ENCODE measurements at regions not wholly inside any gene's neighbourhood (a gene's known extent, or its start where the extent isn't known, plus 50 kb on each side); places are given as distances from the start of the nearest gene placed in this dataset.

DNA sequence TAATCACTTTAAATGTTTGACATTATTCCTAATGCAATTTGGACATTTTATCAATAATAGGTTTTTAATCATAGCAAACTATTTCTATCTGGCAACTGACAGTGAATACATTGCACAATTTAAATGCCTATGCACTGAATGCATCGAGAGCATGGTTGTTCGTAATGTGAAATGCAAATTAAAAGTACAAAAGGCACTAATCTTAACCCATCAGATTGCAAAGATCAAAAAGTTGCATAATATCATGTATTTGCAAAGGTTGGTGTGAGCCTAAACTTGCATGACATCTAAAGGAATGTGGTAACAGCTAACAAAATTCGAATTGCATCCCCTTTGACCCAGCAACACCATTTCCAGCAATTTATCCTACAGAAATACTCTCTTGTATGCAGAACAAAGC, 469.9 kb upstream of the IRAK1BP1 start:
- Histone ChIP-seq H3K9me3 (ENCODE audit: insufficient read depth, low read length) (no peaks in the 10 kb centered on the region), H3K9me2 (replicated peaks; ENCODE audit: insufficient read depth, low read length) (no peaks in the 10 kb centered on the region), H3K27ac (ENCODE audit: low read depth, low read length) (no peak overlapping the region), H3K36me3 (ENCODE audit: low read length) (no peaks in the 10 kb centered on the region), H3F3A (ENCODE audit: insufficient read depth) (no peaks in the 10 kb centered on the region), H3K4me2 (ENCODE audit: low read depth, low read length, poor library complexity, severe bottlenecking) (no peak overlapping the region), H4K20me1 (ENCODE audit: low read depth, low read length) (no peaks in the 10 kb centered on the region; the same call in 1 of the 2 replicates), H3K27me3 (ENCODE audit: low read length) (no peaks in the 10 kb centered on the region), H3K9ac (ENCODE audit: low read length) (no peak overlapping the region), H2AFZ (ENCODE audit: low read depth, low read length, severe bottlenecking) (no peak overlapping the region), H3K4me3 (ENCODE audit: insufficient read depth, low read length, poor library complexity, severe bottlenecking) (no peak overlapping the region), H3K79me2 (ENCODE audit: insufficient read depth, low read length) (no peaks in the 10 kb centered on the region)
- TF ChIP-seq EZH2phosphoT487 (conservative IDR thresholded peaks at IDR 0.05; ENCODE audit: low read length): no peak
- TF ChIP-seq, protein P1, sequence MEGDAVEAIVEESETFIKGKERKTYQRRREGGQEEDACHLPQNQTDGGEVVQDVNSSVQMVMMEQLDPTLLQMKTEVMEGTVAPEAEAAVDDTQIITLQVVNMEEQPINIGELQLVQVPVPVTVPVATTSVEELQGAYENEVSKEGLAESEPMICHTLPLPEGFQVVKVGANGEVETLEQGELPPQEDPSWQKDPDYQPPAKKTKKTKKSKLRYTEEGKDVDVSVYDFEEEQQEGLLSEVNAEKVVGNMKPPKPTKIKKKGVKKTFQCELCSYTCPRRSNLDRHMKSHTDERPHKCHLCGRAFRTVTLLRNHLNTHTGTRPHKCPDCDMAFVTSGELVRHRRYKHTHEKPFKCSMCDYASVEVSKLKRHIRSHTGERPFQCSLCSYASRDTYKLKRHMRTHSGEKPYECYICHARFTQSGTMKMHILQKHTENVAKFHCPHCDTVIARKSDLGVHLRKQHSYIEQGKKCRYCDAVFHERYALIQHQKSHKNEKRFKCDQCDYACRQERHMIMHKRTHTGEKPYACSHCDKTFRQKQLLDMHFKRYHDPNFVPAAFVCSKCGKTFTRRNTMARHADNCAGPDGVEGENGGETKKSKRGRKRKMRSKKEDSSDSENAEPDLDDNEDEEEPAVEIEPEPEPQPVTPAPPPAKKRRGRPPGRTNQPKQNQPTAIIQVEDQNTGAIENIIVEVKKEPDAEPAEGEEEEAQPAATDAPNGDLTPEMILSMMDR (IDR thresholded peaks at IDR 0.05; ENCODE audit: insufficient read depth, low read length, poor library complexity, severe bottlenecking): no peak

DNA sequence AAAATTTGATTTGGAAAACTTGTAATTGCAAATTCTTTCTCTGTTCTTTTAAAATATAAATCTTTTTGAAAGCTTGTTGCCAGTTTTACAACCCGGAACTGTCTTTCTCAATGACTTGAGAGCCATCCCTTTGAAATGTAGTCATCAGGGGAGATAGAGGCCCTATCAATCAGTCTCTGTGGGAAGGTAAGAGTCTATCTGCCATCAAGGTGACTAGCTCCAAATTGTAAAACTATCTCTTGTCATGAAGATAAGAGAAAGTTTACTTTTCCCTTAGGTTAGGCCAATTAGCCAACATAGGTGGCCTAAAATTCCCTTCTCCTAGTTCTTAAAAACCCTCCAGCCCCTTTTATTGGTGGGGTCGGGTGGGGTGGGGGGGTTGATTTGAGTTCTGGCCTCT, 469.1 kb upstream of the IRAK1BP1 start:
- Histone ChIP-seq H3F3A (ENCODE audit: insufficient read depth) (no peaks in the 10 kb centered on the region), H3K27ac (ENCODE audit: low read depth, low read length) (no peak overlapping the region), H3K9me2 (replicated peaks; ENCODE audit: insufficient read depth, low read length) (no peaks in the 10 kb centered on the region), H3K9me3 (ENCODE audit: insufficient read depth, low read length) (no peaks in the 10 kb centered on the region), H3K4me3 (ENCODE audit: insufficient read depth, low read length, poor library complexity, severe bottlenecking) (no peak overlapping the region), H3K4me2 (ENCODE audit: low read depth, low read length, poor library complexity, severe bottlenecking) (no peak overlapping the region), H4K20me1 (ENCODE audit: low read depth, low read length) (no peaks in the 10 kb centered on the region; the same call in 1 of the 2 replicates), H3K9ac (ENCODE audit: low read length) (no peak overlapping the region), H3K27me3 (ENCODE audit: low read length) (no peaks in the 10 kb centered on the region), H2AFZ (ENCODE audit: low read depth, low read length, severe bottlenecking) (no peak overlapping the region), H3K79me2 (ENCODE audit: insufficient read depth, low read length) (no peaks in the 10 kb centered on the region), H3K36me3 (ENCODE audit: low read length) (no peaks in the 10 kb centered on the region)
- no peak for TF ChIP-seq EZH2phosphoT487 (conservative IDR thresholded peaks at IDR 0.05; ENCODE audit: low read length)
- TF ChIP-seq, protein P1 (IDR thresholded peaks at IDR 0.05; ENCODE audit: insufficient read depth, low read length, poor library complexity, severe bottlenecking): no peak

DNA sequence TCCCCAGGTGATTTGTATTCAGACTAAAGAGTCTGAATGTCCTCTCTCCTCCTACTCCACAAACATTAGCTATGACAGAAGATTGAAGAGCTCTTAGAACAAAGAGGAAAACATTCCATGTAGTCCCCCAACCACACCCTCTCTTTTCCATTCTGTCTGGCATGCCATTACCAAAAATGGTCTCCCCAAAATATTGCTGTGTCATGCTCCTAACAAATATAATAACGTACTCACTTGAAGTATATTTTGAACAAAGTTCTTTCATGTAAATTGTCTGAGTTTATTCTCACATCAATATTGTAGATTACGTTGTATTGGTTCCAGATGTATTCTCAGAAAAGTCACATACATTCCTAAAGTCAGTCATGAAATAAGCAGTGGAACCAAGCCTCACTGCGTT, 467.3 kb upstream of the IRAK1BP1 start:
- Histone ChIP-seq H2AFZ (ENCODE audit: low read depth, low read length, severe bottlenecking) (no peak overlapping the region), H4K20me1 (ENCODE audit: low read depth, low read length) (no peaks in the 10 kb centered on the region), H3K79me2 (ENCODE audit: insufficient read depth, low read length) (no peaks in the 10 kb centered on the region), H3F3A (ENCODE audit: insufficient read depth) (no peaks in the 10 kb centered on the region), H3K4me3 (ENCODE audit: insufficient read depth, low read length, poor library complexity, severe bottlenecking) (no peak overlapping the region), H3K4me2 (ENCODE audit: low read depth, low read length, poor library complexity, severe bottlenecking) (no peak overlapping the region), H3K9ac (ENCODE audit: low read length) (no peak overlapping the region), H3K9me3 (ENCODE audit: insufficient read depth, low read length) (no peaks in the 10 kb centered on the region), H3K27ac (ENCODE audit: low read depth, low read length) (no peak overlapping the region), H3K27me3 (ENCODE audit: low read length) (no peaks in the 10 kb centered on the region), H3K9me2 (replicated peaks; ENCODE audit: insufficient read depth, low read length) (no peaks in the 10 kb centered on the region), H3K36me3 (ENCODE audit: low read length) (no peaks in the 10 kb centered on the region)
- no peak for TF ChIP-seq EZH2phosphoT487 (conservative IDR thresholded peaks at IDR 0.05; ENCODE audit: low read length)
- TF ChIP-seq, protein P1 (IDR thresholded peaks at IDR 0.05; ENCODE audit: insufficient read depth, low read length, poor library complexity, severe bottlenecking): no peak

All from SU-DHL-6 (cell line).